Motor neuron (in vitro differentiated cells): ENCODE measurements at regions not wholly inside any gene's neighbourhood (a gene's known extent, or its start where the extent isn't known, plus 50 kb on each side); places are given as distances from the start of the nearest gene placed in this dataset.

Source experiments
- ATAC-seq, 8 experiments: fragments of 200-7000 bp; cut with Tn5 transposase; replicated peaks in 6 of 8; 2 replicates each; pipeline ENCODE4 v1.8.0; 2021; ENCODE audit warnings: mild to moderate bottlenecking in 8 of 8, moderate library complexity in 8 of 8
- H3K27ac ChIP-seq, 2 donors: fragments of 250-450 bp; sonication (Bioruptor Pico); 2 replicates each; pipeline ENCODE4 v1.9.0; 2021; ENCODE audit warnings: antibody characterized with exemption in 2 of 2, mild to moderate bottlenecking in 2 of 2, moderate library complexity in 1 of 2
- H3K4me1 ChIP-seq, 2 donors: fragments of 250-450 bp; sonication (Bioruptor Pico); replicated peaks in 1 of 2; 2 replicates each; pipeline ENCODE4 v1.6.1; 2021; ENCODE audit warnings: antibody characterized with exemption in 2 of 2, mild to moderate bottlenecking in 2 of 2, moderate library complexity in 1 of 2
- H3K4me3 ChIP-seq, 5 donors: fragments of 250-450 bp; sonication (Bioruptor Pico); 2 replicates each; pipeline ENCODE4 v1.9.0; 2021; ENCODE audit warnings: antibody characterized with exemption in 5 of 5, mild to moderate bottlenecking in 5 of 5, moderate library complexity in 4 of 5
- WGBS, 10 experiments: fragments of 450-650 bp; shearing (Covaris generic); methylation state at CpG; one replicate each; pipeline ENCODE4 v1.0.0; 2022; 5-methylcytosine and 5-hydroxymethylcytosine counted together
- in situ Hi-C, 9 experiments: fragments of 400-800 bp; cut with MboI; loops; one replicate each; pipeline ENCODE4 v1.15.0; 2021; ENCODE audit warnings: low sequenced_read_pairs in 9 of 9, low pct_unique_long_range_greater_than_20kb in 2 of 9; ENCODE audit not compliant: unreplicated experiment in 9 of 9

GRCh38 chr14:75374911-75375310 lies 52.9 kb upstream of the JDP2 start:
- in situ Hi-C loops: no loop called here
- Histone ChIP-seq H3K4me3 (no peak overlapping the region), H3K27ac (no peak overlapping the region), H3K4me1 (no peaks in the 10 kb centered on the region)
- no peak for ATAC-seq
- WGBS, 10 experiments: 75 to 100% (median 85%) methylated on average over 1 of the region's 1 CpG; no CpG with 5 or more reads in 4 of the 10 experiments

GRCh38 chr14:75375983-75376382 lies 51.8 kb upstream of the JDP2 start:
- no peak overlapping the region for H3K4me3 ChIP-seq
- in situ Hi-C loops: no loop called here
- no peaks in the 10 kb centered on the region for H3K4me1 ChIP-seq
- H3K27ac ChIP-seq: no peak overlapping the region
- ATAC-seq: no peak
- WGBS, 10 experiments: 81 to 100% (median 90%) methylated on average over 1 to 2 of the region's 3 CpGs; no CpG with 5 or more reads in 7 of the 10 experiments
